H1 (cell line): ENCODE measurements at regions not wholly inside any gene's neighbourhood (a gene's known extent, or its start where the extent isn't known, plus 50 kb on each side); places are given as distances from the start of the nearest gene placed in this dataset.

Source experiments
- CHD1 ChIP-seq: IDR thresholded peaks from 2 replicates; pipeline ENCODE4 v1.6.1; 2012; ENCODE audit warnings: low read depth, low read length, improper control_type of control experiment
- CTCF ChIP-seq, 3 experiments: IDR thresholded peaks; 1 replicate in 2 of 3; 2 replicates in 1 of 3; pipeline versions ENCODE4 v1.5.1 to v1.6.1; 2011; ENCODE audit warnings: low read length in 3 of 3, mild to moderate bottlenecking in 3 of 3, inconsistent platforms in 2 of 3, low read depth in 1 of 3, moderate library complexity in 1 of 3; ENCODE audit not compliant: insufficient read depth in 1 of 3; ENCODE audit errors: control extremely low read depth in 1 of 3
- EZH2 ChIP-seq: fragments of 200-600 bp; sonication (generic); IDR thresholded peaks from 2 replicates; pipeline ENCODE4 v1.7.1; 2012; ENCODE audit warnings: low read depth, mild to moderate bottlenecking, moderate library complexity, low read length, inconsistent platforms; ENCODE audit not compliant: severe bottlenecking
- HDAC6 ChIP-seq: IDR thresholded peaks from one replicate; pipeline ENCODE4 v1.7.1; 2012; ENCODE audit warnings: low read depth, mild to moderate bottlenecking, inconsistent platforms, low read length, moderate library complexity
- JUND ChIP-seq: IDR thresholded peaks from 2 replicates; pipeline ENCODE4 v1.6.1; 2011; ENCODE audit warnings: mild to moderate bottlenecking, improper control_type of control experiment, low read length
- NANOG ChIP-seq: IDR thresholded peaks from 2 replicates; pipeline ENCODE4 v1.6.1; 2011; ENCODE audit warnings: low read length, low read depth, mild to moderate bottlenecking, inconsistent platforms; ENCODE audit not compliant: insufficient read depth, poor library complexity, severe bottlenecking
- PHF8 ChIP-seq: fragments of 200-600 bp; sonication (generic); conservative IDR thresholded peaks from 2 replicates; pipeline ENCODE4 v1.7.1; 2012; ENCODE audit warnings: low read depth, mild to moderate bottlenecking, inconsistent platforms, low read length, moderate library complexity
- POLR2A ChIP-seq, 2 experiments: IDR thresholded peaks; 1 replicate in 1 of 2; 2 replicates in 1 of 2; pipeline ENCODE4 v1.6.1; 2011; ENCODE audit warnings: low read depth in 2 of 2, low read length in 2 of 2, mild to moderate bottlenecking in 2 of 2; ENCODE audit errors: control extremely low read depth in 1 of 2
- RBBP5 ChIP-seq: IDR thresholded peaks from 2 replicates; pipeline ENCODE4 v1.7.1; 2012; ENCODE audit warnings: low read depth, mild to moderate bottlenecking, inconsistent platforms, low read length, moderate library complexity, borderline replicate concordance
- RXRA ChIP-seq: IDR thresholded peaks from 2 replicates; pipeline ENCODE4 v1.6.1; 2011; ENCODE audit warnings: low read depth, mild to moderate bottlenecking, low read length, moderate library complexity; ENCODE audit not compliant: insufficient read depth
- SP1 ChIP-seq: IDR thresholded peaks from 2 replicates; pipeline ENCODE4 v1.6.1; 2011; ENCODE audit warnings: low read depth, low read length
- TAF1 ChIP-seq: IDR thresholded peaks from 2 replicates; pipeline ENCODE4 v1.6.1; 2011; ENCODE audit warnings: mild to moderate bottlenecking, low read depth, low read length
- TEAD4 ChIP-seq: IDR thresholded peaks from 2 replicates; pipeline ENCODE4 v1.6.1; 2012; ENCODE audit warnings: low read depth, low read length, inconsistent platforms, mixed read lengths
- TF ChIP-seq, protein P1 (sequence below): IDR thresholded peaks from 2 replicates; pipeline ENCODE4 v1.6.1; 2012; ENCODE audit warnings: inconsistent platforms

DNA sequence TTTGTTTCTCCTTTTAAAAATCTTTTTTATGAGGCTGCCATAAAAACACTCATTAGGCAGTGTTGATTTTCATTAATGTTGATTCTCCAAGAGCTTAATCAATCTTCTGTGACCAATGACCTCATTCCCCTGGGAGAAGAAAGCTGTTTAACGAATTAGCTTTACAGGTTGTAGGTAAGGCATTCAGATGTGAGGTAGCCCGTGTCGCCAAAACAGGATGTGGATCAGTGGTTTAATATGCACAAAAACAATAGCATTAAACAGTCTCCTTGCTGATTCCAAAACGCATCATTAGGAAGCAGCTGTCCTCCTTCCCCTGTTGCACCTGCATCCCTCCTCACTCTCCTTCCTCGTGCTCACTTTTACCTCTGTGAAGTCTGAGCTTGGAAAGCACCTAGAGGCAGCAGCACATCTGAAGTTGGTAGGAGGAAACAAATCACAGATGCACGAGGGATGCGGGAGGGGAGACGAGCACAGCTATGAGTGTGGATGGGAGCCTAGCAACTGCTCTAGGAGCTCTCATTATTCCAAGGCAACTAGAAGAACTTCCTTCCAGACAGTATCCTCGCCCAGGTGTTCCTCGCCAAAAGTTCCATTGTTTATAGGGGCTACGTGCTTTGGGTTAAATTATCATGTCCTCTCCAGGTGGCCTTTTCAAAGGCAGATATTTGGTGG, 179.4 kb upstream of the SNX19 start:
- TF ChIP-seq RXRA (no peak), POLR2A (IDR thresholded peaks at IDR 0.05; ENCODE audit: control extremely low read depth in 1 of 2, low read depth in 2 of 2, low read length in 2 of 2) (no peak), RBBP5 (no peak), TEAD4 (no peak), PHF8 (no peak), NANOG (no peak), EZH2 (no peak), CHD1 (no peak), CTCF (IDR thresholded peaks at IDR 0.05; ENCODE audit: control extremely low read depth in 1 of 3, insufficient read depth in 1 of 3, low read depth in 1 of 3, low read length in 3 of 3) (no peak), TAF1 (no peak), SP1 (no peak), HDAC6 (no peak), JUND (no peak)
- TF ChIP-seq, protein P1, sequence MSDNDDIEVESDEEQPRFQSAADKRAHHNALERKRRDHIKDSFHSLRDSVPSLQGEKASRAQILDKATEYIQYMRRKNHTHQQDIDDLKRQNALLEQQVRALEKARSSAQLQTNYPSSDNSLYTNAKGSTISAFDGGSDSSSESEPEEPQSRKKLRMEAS: no peak
